Adipocyte (in vitro differentiated cells): ENCODE measurements at regions not wholly inside any gene's neighbourhood (a gene's known extent, or its start where the extent isn't known, plus 50 kb on each side); places are given as distances from the start of the nearest gene placed in this dataset.

Experiments
- DNase-seq: peaks from one replicate; pipeline ENCODE4 v3.0.0-alpha.2; 2015; ENCODE audit warnings: low read depth
- H3K27me3 ChIP-seq: replicated peaks from 2 replicates; pipeline ENCODE4 v1.7.0; 2013; ENCODE audit warnings: mild to moderate bottlenecking, low read length, moderate library complexity; ENCODE audit not compliant: control insufficient read depth, insufficient read depth
- H3K36me3 ChIP-seq: 2 replicates; pipeline ENCODE4 v1.7.0; 2013; ENCODE audit warnings: low read length, mild to moderate bottlenecking, moderate library complexity; ENCODE audit not compliant: control insufficient read depth, insufficient read depth, severe bottlenecking
- H3K4me1 ChIP-seq: 2 replicates; pipeline ENCODE4 v1.7.0; 2013; ENCODE audit warnings: mild to moderate bottlenecking, low read length, moderate library complexity; ENCODE audit not compliant: control insufficient read depth, insufficient read depth
- H3K4me3 ChIP-seq: 2 replicates; pipeline ENCODE4 v1.7.0; 2013; ENCODE audit warnings: mild to moderate bottlenecking, low read length, moderate library complexity
- H3K9ac ChIP-seq: 2 replicates; pipeline ENCODE4 v1.7.0; 2013; ENCODE audit warnings: mild to moderate bottlenecking, low read length, moderate library complexity
- H3K9me3 ChIP-seq: 2 replicates; pipeline ENCODE4 v1.7.0; 2013; ENCODE audit warnings: mild to moderate bottlenecking, low read length, moderate library complexity; ENCODE audit not compliant: control insufficient read depth

DNA sequence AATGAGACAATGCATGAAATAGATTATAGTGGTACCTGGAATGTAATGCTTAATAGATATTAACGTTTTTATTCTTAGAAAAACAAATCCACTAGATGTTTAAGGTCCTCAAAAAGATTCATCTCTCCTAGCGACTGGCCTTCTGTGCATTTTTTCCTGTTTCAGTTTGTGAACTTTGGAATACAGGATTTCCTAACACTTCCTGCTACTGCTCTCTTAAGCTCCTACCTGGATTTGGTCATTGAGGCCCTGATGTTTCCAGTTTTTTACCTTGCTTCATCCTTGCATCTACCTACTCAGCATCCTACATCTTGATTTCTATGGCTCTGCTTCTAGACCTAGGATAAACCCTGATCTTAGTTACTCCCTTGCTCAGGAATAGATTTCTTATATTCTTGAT is 188.4 kb downstream of the ABCC12 start:
- Histone ChIP-seq H3K9ac (no peak overlapping the region), H3K4me1 (no peaks in the 10 kb centered on the region), H3K36me3 (no peaks in the 10 kb centered on the region), H3K9me3 (no peaks in the 10 kb centered on the region), H3K4me3 (no peak overlapping the region), H3K27me3 (no peaks in the 10 kb centered on the region)
- DNase-seq: no peak

DNA sequence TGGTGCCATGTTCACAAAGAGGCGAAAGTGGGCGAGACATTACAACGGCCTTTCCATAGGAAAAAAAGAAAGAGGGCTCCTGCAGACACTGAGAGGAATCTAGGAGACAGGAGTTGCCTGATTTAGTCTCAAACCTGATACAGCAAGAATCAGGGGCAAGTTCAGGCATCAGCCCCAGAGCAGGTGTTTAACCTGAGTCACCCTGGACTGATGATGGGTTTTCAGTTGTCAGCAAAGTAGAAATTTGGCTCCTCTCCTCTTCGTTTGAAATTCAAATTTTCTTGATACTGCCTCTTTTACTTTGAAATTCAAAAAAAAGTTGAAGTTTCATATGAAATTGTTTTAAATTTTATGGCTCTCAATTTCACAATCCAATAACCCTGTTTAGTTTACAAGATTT is 189.5 kb downstream of the ABCC12 start:
- no peaks in the 10 kb centered on the region for H3K4me1 ChIP-seq
- H3K9ac ChIP-seq: no peak overlapping the region
- H3K27me3 ChIP-seq: no peaks in the 10 kb centered on the region
- no peak overlapping the region for H3K4me3 ChIP-seq
- H3K36me3 ChIP-seq: no peaks in the 10 kb centered on the region
- H3K9me3 ChIP-seq: no peaks in the 10 kb centered on the region
- DNase-seq: no peak

DNA sequence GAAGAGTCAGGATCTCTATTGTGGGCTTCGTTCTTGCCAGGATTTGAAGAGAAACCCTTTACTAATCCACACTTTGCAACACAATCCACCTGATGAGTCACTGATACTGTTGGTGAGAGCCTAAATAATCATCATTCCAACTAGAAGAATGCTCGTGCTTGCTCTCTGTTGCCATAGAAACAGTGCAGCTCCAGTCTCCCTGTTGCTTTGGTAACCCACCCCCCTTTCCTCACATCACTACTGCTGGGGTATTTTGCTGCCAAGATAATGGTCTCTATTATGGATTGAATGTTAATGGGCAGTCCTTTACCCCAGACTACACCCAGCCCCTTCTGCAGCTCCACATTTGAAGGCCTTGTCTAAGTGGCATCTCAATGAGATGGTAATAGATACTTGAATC is 190.4 kb downstream of the ABCC12 start:
- Histone ChIP-seq H3K36me3 (no peaks in the 10 kb centered on the region), H3K9me3 (no peaks in the 10 kb centered on the region), H3K9ac (no peak overlapping the region), H3K27me3 (peaks cover 4% of the 10 kb centered on the region), H3K4me1 (no peaks in the 10 kb centered on the region), H3K4me3 (no peak overlapping the region)
- no peak for DNase-seq

DNA sequence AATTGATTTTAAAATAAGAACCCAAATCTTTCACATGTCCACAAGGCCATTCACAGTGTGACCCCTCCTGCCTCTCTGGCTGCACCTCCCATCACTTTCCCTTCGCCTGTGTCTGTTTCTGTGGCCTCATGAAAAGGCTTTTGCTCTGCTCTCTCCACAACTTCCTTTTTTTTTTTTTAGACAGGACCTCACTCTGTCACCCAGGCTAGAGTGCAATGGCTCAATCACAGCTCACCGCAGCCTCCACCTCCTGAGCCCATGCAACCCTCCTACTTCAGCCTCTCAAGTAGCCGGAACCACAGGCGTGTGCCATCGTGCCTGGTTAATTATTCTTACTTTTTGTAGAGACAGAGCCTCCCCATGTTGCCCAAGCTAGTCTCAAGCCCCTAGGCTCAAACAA is 197.1 kb downstream of the ABCC12 start:
- Histone ChIP-seq H3K36me3 (no peaks in the 10 kb centered on the region), H3K27me3 (peaks cover 4% of the 10 kb centered on the region), H3K9ac (no peak overlapping the region), H3K4me1 (no peaks in the 10 kb centered on the region), H3K9me3 (no peaks in the 10 kb centered on the region), H3K4me3 (no peak overlapping the region)
- DNase-seq: no peak

DNA sequence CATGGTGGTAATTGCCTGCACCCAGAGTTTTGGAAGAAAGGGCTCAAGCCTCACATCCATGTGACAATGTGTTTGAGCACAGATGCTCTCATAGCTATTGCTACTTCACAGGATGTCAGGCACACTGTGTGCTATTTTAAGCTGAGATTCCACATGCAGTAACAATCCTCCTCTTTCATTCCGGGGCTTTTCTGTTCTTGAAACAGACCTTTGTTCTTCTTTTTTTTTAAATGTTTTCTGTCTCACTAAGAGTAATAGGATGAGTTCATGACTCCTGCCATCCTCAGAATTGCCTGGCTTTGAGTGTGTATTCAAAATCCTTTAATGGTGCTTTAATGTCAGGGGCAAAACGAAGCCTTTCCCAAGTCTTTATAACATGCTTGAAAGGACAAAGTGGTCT is 198.9 kb downstream of the ABCC12 start:
- H3K36me3 ChIP-seq: no peaks in the 10 kb centered on the region
- H3K4me3 ChIP-seq: no peak overlapping the region
- H3K9ac ChIP-seq: no peak overlapping the region
- DNase-seq: no peak
- no peaks in the 10 kb centered on the region for H3K9me3 ChIP-seq
- peaks cover 4% of the 10 kb centered on the region for H3K27me3 ChIP-seq
- no peaks in the 10 kb centered on the region for H3K4me1 ChIP-seq

DNA sequence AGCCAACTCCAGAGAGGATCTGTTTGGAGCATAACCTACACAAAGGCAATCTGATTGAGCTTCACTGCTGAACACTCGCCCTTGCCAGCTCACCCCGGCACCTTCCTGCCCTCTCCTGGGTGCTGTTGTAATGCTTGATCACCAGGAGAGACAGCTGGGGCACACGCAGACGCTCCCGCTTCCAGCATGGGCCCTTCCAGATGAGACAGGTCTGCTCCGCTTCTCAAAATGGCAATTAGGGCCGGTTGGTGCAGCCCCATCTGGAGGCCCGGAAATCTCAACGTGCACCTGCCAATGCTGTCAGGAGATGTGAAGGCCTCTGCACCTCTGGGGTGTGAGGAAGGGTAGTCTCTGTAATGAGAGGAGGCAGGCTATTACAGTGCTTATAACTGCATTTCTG is 206.1 kb downstream of the ABCC12 start:
- Histone ChIP-seq H3K9me3 (no peaks in the 10 kb centered on the region), H3K9ac (no peak overlapping the region), H3K27me3 (no peaks in the 10 kb centered on the region), H3K4me1 (no peaks in the 10 kb centered on the region), H3K36me3 (no peaks in the 10 kb centered on the region), H3K4me3 (no peak overlapping the region)
- no peak for DNase-seq

DNA sequence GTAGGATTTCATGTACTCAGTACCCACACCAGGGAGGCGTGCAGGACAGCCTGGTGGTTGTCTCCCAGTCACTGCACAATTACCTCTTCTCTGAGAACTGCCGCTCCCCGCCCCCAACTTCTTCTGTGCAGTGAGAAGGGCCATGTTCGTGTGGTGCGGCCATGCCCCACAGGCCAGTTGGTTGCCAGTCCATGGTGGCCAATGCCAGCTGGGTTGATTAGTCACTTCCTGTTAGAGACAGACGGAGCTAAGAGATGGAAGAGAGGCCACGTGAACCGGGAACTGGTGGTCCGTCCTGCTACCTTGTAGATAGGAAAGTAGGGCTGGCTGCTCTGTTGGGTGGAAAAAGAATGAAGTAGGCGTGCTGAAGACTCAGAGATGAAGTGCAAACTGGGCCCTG is 206.5 kb downstream of the ABCC12 start:
- H3K4me3 ChIP-seq: no peak overlapping the region
- H3K9me3 ChIP-seq: no peaks in the 10 kb centered on the region
- H3K27me3 ChIP-seq: no peaks in the 10 kb centered on the region
- H3K9ac ChIP-seq: no peak overlapping the region
- H3K4me1 ChIP-seq: no peaks in the 10 kb centered on the region
- no peaks in the 10 kb centered on the region for H3K36me3 ChIP-seq
- no peak for DNase-seq

DNA sequence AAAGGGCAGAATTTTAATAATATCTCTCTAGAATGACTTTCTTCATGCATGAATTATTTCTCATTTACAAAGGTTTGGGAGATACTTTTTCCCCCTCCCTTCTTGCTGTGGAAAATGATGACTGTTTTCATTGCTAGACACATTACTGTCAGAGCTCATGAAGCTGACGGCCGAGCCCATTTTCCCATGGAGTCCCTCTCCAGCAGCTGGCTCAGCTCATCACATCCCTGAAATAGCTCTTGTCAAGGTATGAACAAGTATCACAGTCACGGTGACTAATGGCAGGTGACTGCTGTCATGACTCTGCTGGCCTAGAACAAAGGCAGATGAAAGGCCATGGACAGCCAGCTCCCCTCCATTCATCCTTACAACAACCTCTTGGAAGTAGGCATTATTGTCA is 208.1 kb downstream of the ABCC12 start:
- Histone ChIP-seq H3K9me3 (no peaks in the 10 kb centered on the region), H3K4me1 (no peaks in the 10 kb centered on the region), H3K9ac (no peak overlapping the region), H3K27me3 (no peaks in the 10 kb centered on the region), H3K4me3 (no peak overlapping the region), H3K36me3 (no peaks in the 10 kb centered on the region)
- DNase-seq: no peak

DNA sequence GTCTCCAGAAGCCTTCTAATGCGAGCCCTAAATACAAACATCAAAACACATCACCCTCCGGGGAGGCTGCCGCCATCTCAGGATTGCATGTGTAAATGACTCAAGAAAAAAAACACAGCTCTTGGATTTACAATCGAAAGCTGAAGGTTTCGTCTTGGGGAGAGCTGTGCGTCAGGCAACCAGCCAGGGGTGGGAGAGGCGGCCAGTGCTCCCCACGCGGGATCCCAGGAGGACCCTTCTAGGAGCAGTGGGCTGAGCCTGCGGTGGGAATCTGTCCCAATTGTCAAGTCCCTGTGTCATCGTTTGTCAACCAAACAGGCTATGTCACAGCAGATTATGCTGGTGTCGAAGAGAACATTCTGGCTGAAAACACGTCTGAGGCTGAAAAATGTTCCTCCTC is 209.7 kb downstream of the ABCC12 start:
- H3K27me3 ChIP-seq: no peaks in the 10 kb centered on the region
- no peak overlapping the region for H3K9ac ChIP-seq
- no peaks in the 10 kb centered on the region for H3K9me3 ChIP-seq
- no peaks in the 10 kb centered on the region for H3K4me1 ChIP-seq
- H3K4me3 ChIP-seq: no peak overlapping the region
- no peak for DNase-seq
- H3K36me3 ChIP-seq: no peaks in the 10 kb centered on the region

DNA sequence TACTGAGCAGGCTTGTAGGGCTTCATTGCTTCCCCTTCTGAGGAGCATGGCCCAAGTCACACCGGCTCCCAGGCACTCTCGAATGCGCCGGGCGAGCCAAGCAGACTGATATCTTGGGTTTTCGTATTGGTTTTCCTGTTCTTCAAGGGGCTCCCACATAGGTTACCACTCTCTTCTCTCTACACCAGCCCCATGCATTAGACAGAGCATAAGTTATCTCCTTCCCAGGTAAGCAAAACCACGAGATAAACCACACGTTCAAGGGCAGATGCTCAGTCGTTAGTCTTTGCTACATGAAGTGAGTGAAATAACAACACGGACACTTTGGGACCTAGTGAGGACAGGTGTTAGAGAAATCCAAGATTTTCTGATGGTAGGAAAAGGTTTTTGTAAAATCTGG is 211.2 kb downstream of the ABCC12 start:
- Histone ChIP-seq H3K9ac (no peak overlapping the region), H3K9me3 (no peaks in the 10 kb centered on the region), H3K27me3 (no peaks in the 10 kb centered on the region), H3K4me1 (no peaks in the 10 kb centered on the region), H3K4me3 (no peak overlapping the region), H3K36me3 (no peaks in the 10 kb centered on the region)
- no peak for DNase-seq

DNA sequence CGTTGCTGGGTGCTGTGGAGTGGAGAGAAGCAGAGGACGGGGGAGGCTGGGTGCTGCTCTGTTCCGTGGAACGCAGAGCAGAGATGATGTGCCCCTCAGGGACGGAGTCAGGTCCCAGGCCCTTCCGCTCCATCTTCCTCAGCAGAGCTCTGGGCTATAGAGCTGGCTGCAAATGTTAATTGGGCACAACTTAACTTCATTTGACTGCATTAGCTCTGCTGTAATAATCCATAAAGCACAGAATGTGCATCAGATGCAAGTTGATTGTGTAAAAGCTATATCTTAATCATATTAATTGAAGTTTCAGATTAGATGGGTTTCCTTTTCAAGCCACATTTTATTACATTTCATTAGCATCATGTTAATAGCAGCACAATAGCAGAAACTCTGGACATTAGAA is 212.6 kb downstream of the ABCC12 start:
- no peak overlapping the region for H3K4me3 ChIP-seq
- H3K27me3 ChIP-seq: no peaks in the 10 kb centered on the region
- no peaks in the 10 kb centered on the region for H3K36me3 ChIP-seq
- no peaks in the 10 kb centered on the region for H3K4me1 ChIP-seq
- H3K9ac ChIP-seq: no peak overlapping the region
- DNase-seq: no peak
- no peaks in the 10 kb centered on the region for H3K9me3 ChIP-seq

DNA sequence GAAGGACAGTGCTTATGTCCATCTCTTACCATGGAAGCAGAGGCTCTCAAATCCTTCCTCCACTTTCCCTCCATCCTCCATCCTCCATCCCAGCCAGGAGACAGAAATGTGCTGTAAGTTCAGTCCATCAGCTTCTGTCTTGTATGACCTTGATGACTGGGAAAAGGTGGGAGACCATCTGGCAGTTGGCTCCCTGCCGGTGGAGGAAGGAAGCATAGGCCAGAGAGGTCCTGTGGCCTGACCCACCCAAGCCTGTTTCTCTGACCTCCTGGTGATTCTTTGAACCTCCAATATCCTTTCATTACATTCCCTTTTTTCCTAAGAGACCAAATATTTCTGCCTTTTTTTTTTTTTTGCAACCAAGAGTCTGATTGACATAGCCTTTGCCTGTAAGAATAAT is 215.3 kb downstream of the ABCC12 start:
- Histone ChIP-seq H3K4me1 (no peaks in the 10 kb centered on the region), H3K36me3 (no peaks in the 10 kb centered on the region), H3K9ac (no peak overlapping the region), H3K27me3 (no peaks in the 10 kb centered on the region), H3K4me3 (no peak overlapping the region), H3K9me3 (peaks cover 6% of the 10 kb centered on the region)
- DNase-seq: no peak
